ENCODE measurements at regions not wholly inside any gene's neighbourhood (a gene's known extent, or its start where the extent isn't known, plus 50 kb on each side); places are given as distances from the start of the nearest gene placed in this dataset.
A peak's percentile ranks its signal among the peaks of the same experiment; 100 is the strongest.

DNA sequence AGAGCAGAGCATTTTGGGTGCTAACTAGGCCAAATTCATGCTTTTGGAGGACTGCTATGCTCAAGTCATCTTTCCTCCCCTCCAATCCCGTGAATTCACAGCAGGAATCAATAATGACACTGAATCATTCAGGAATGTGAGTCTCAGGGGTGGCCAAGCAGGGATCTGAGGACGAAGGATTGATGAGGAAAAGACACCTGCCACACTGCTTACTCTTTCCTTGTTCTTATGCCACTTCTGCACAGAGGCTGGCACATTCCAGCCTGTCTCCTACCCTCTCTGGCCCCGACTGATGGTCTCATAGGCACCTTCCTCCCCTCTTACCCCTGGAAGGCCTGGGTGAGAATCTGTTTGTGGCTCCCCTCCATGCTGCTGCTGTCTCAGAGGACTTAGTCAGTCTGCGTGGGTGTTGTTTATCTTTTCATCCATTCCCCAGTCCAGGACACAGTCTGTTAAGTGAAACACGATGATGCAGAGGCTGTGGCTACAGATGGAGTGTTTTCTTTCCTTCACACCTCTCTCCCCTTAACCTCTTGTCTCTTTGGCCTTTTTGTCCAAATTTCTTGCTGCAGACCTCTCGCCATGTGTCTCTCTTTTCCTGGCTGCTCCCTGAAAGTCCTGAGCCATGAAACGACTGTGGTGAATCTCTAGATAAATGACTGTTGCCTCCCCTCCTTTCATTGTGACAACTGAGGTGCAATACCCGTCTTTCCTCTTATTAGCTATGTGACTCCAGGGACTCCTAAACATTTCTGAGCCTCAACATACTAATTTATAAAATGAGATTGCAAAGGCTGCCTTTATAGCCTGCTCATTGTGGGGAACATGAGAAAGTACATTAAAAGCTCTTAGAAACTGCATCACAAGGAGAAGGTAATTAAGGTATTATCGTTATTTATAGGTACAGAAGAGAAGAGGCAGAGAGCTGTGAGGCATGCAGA lies 86.9 kb downstream of the RDH14 start:
- TF ChIP-seq, protein P1, sequence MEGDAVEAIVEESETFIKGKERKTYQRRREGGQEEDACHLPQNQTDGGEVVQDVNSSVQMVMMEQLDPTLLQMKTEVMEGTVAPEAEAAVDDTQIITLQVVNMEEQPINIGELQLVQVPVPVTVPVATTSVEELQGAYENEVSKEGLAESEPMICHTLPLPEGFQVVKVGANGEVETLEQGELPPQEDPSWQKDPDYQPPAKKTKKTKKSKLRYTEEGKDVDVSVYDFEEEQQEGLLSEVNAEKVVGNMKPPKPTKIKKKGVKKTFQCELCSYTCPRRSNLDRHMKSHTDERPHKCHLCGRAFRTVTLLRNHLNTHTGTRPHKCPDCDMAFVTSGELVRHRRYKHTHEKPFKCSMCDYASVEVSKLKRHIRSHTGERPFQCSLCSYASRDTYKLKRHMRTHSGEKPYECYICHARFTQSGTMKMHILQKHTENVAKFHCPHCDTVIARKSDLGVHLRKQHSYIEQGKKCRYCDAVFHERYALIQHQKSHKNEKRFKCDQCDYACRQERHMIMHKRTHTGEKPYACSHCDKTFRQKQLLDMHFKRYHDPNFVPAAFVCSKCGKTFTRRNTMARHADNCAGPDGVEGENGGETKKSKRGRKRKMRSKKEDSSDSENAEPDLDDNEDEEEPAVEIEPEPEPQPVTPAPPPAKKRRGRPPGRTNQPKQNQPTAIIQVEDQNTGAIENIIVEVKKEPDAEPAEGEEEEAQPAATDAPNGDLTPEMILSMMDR (IDR thresholded peaks at IDR 0.05): no peak
- no peak for TF ChIP-seq POLR2A (IDR thresholded peaks at IDR 0.05)
- H3K27ac ChIP-seq: no peak overlapping the region
- DNase-seq: no peak
- no peaks in the 10 kb centered on the region for H3K4me1 ChIP-seq
- no peak overlapping the region for H3K4me3 ChIP-seq (replicated peaks in 1 of 3)
- no peaks in the 10 kb centered on the region for H3K27me3 ChIP-seq
- intact Hi-C loops (cut with DNase I): no loop called here
- H3K9me3 ChIP-seq: no peaks in the 10 kb centered on the region
- no peaks in the 10 kb centered on the region for H3K36me3 ChIP-seq
- 47 to 55% methylated on average over 9 of the region's 9 CpGs for WGBS, 2 donors

DNA sequence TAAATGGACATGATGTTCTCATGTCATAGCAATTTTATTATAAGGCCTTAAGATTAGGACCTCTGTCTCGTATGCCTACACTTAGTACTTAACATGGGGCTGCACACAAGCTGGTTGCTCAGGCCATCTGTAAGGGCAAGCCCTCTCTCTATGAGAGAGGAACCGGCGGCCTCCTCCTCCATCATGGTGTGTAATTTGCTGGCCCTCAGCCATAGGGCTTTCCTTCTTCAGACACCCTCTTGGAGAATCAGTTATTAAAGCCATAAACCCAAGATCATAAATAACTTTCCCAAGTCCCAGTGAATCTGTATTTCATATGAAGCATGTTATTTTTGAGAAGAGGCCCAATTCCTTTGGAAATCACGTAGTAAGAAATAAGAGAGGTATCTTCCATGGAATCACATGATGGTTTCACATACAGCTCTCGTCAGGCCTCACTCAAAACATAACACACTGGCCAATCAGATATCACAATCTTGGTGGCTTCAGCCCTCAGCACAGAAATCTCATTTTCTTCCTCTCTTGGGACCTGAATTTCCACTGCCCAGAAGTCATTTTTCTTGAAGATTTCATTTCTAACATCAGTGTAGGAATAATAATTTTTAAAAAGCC lies 92.6 kb downstream of the RDH14 start:
- Histone ChIP-seq H3K9me3 (no peaks in the 10 kb centered on the region), H3K4me3 (replicated peaks in 1 of 3) (no peak overlapping the region), H3K27ac (no peak overlapping the region), H3K27me3 (no peaks in the 10 kb centered on the region), H3K4me1 (no peaks in the 10 kb centered on the region), H3K36me3 (no peaks in the 10 kb centered on the region)
- TF ChIP-seq POLR2A (IDR thresholded peaks at IDR 0.05): no peak
- TF ChIP-seq, protein P1 (IDR thresholded peaks at IDR 0.05): no peak
- no peak for DNase-seq
- intact Hi-C loops (cut with DNase I): no loop called here
- 73 to 81% methylated on average over 5 of the region's 5 CpGs for WGBS, 2 donors

DNA sequence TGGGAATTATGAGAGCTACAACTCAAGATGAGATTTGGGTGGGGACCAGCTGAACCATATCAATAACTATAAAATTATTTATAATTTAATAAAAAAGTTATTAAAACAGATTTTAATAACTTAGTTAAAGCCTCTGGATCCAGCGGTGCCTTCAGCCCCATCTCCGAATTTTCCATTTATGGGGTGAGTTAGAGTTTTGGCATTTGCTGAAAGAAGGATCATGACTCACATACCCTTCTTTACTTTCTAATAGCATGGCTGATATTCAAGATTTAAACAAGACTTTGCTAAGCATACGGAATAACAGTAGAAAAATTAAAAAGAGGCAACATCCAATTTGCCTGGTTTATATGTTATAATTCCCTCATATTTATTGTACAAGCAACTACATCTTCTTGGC lies 94.5 kb downstream of the RDH14 start:
- intact Hi-C loops (cut with DNase I): no loop called here
- Histone ChIP-seq H3K4me1 (no peaks in the 10 kb centered on the region), H3K4me3 (replicated peaks in 1 of 3) (no peak overlapping the region), H3K27ac (no peak overlapping the region), H3K9me3 (no peaks in the 10 kb centered on the region), H3K27me3 (no peaks in the 10 kb centered on the region), H3K36me3 (no peaks in the 10 kb centered on the region)
- TF ChIP-seq POLR2A (IDR thresholded peaks at IDR 0.05): no peak
- TF ChIP-seq, protein P1 (IDR thresholded peaks at IDR 0.05): no peak
- DNase-seq: no peak
- 88 to 92% methylated on average over 3 of the region's 3 CpGs for WGBS, 2 donors

DNA sequence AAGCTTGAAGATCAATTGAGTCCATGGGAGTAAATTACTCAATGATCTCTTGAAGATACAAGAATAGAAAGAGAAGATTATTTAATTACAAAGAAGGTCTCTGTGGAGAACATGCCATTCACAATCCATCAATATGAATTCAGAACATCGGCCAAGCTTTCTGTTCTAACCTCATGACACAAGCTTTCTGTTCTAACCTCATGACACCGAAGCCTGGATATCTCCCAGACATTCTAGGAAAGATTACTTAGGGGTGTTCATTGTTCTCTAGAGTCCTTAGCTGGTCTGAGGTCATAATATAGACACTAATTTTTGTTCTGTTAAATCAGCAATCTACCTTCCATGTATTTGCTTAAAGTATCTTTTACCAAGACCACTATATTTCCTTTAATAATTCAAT lies 95.5 kb downstream of the RDH14 start:
- DNase-seq: no peak
- Histone ChIP-seq H3K36me3 (no peaks in the 10 kb centered on the region), H3K4me3 (replicated peaks in 1 of 3) (no peak overlapping the region), H3K4me1 (no peaks in the 10 kb centered on the region), H3K9me3 (no peaks in the 10 kb centered on the region), H3K27ac (no peak overlapping the region), H3K27me3 (no peaks in the 10 kb centered on the region)
- intact Hi-C loops (cut with DNase I): no loop called here
- WGBS, 2 donors: 70 to 82% methylated on average over 2 of the region's 2 CpGs
- TF ChIP-seq, protein P1 (IDR thresholded peaks at IDR 0.05): no peak
- TF ChIP-seq POLR2A (IDR thresholded peaks at IDR 0.05): no peak

DNA sequence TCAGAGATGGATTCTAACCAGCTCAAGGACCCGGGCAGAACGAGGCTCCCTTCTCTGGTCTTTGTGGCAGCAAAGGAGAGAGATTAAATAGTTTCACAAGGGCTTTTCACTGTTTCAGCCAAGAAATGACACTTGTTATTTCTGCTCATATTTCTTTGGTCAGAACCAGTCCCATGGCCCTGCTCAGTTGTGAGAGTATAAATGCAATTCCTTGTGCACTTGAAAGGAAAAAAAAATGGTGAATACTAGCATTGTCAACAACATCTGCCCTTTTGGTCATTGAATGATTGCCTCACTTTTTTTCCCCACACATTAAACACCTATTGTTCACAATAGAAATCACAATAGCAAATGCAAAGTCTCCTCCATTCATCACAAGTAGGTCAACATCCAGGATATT lies 104.4 kb downstream of the RDH14 start:
- Histone ChIP-seq H3K9me3 (no peaks in the 10 kb centered on the region), H3K27me3 (no peaks in the 10 kb centered on the region), H3K27ac (peak overlapping the region in 1 of 3 donors; percentile 6), H3K4me3 (replicated peaks in 1 of 3) (no peak overlapping the region), H3K4me1 (peaks cover 0 to 3% of the 10 kb centered on the region in 2 donors), H3K36me3 (no peaks in the 10 kb centered on the region)
- TF ChIP-seq, protein P1 (IDR thresholded peaks at IDR 0.05): no peak
- TF ChIP-seq POLR2A (IDR thresholded peaks at IDR 0.05): no peak
- WGBS, 2 donors: 8 to 12% methylated on average over 2 of the region's 2 CpGs
- intact Hi-C loops (cut with DNase I): no loop called here
- no peak for DNase-seq
